Neuronal stem cell (in vitro differentiated cells): ENCODE measurements at regions not wholly inside any gene's neighbourhood (a gene's known extent, or its start where the extent isn't known, plus 50 kb on each side); places are given as distances from the start of the nearest gene placed in this dataset.
A peak's percentile ranks its signal among the peaks of the same experiment; 100 is the strongest.

ENCODE experiments used
- DNase-seq: peaks from one replicate; pipeline ENCODE4 v3.0.0-alpha.2; 2013; ENCODE audit warnings: low spot score
- H2AFZ ChIP-seq: one replicate; pipeline ENCODE4 v1.6.1; 2013; ENCODE audit warnings: mild to moderate bottlenecking, low read length, inconsistent platforms
- H2AK5ac ChIP-seq: 2 replicates; pipeline ENCODE4 v1.6.1; 2013; ENCODE audit warnings: low read depth, mild to moderate bottlenecking, inconsistent platforms, low read length, moderate library complexity, mixed read lengths
- H2BK120ac ChIP-seq: 2 replicates; pipeline ENCODE4 v1.6.1; 2013; ENCODE audit warnings: low read depth, mild to moderate bottlenecking, inconsistent platforms, low read length, moderate library complexity, mixed read lengths
- H2BK12ac ChIP-seq: one replicate; pipeline ENCODE4 v1.6.1; 2013; ENCODE audit warnings: low read length, inconsistent platforms
- H2BK15ac ChIP-seq: 2 replicates; pipeline ENCODE4 v1.6.1; 2013; ENCODE audit warnings: mild to moderate bottlenecking, low read length, inconsistent platforms, mixed read lengths
- H2BK5ac ChIP-seq: one replicate; pipeline ENCODE4 v1.6.1; 2013; ENCODE audit warnings: inconsistent platforms, mild to moderate bottlenecking, low read length, moderate library complexity
- H3K14ac ChIP-seq: one replicate; pipeline ENCODE4 v1.6.1; 2013; ENCODE audit warnings: low read length, inconsistent platforms
- H3K18ac ChIP-seq: 2 replicates; pipeline ENCODE4 v1.6.1; 2013; ENCODE audit warnings: low read length, inconsistent platforms
- H3K23ac ChIP-seq: 2 replicates; pipeline ENCODE4 v1.6.1; 2013; ENCODE audit warnings: low read depth, mild to moderate bottlenecking, mixed read lengths, low read length, inconsistent platforms; ENCODE audit not compliant: poor library complexity
- H3K27ac ChIP-seq: replicated peaks from 3 replicates; pipeline ENCODE4 v1.5.1; 2013; ENCODE audit warnings: low read length, inconsistent platforms
- H3K27me3 ChIP-seq, 3 experiments: 2 replicates each; pipeline ENCODE4 v1.6.1; 2013; ENCODE audit warnings: low read length in 3 of 3, mild to moderate bottlenecking in 2 of 3, inconsistent platforms in 1 of 3, low read depth in 1 of 3, mixed read lengths in 1 of 3, moderate library complexity in 1 of 3; ENCODE audit not compliant: control insufficient read depth in 3 of 3, insufficient read depth in 3 of 3
- H3K36me3 ChIP-seq, 2 donors: replicated peaks in 1 of 2; 2 replicates each; pipeline ENCODE4 v1.6.1; 2013; ENCODE audit warnings: low read length in 2 of 2; ENCODE audit not compliant: control insufficient read depth in 2 of 2, insufficient read depth in 2 of 2
- H3K4ac ChIP-seq: 2 replicates; pipeline ENCODE4 v1.6.1; 2013; ENCODE audit warnings: inconsistent platforms, mild to moderate bottlenecking, low read length, moderate library complexity
- H3K4me1 ChIP-seq, 2 donors: 1 replicate in 1 of 2; 2 replicates in 1 of 2; pipeline ENCODE4 v1.6.1; 2013; ENCODE audit warnings: low read length in 2 of 2, low read depth in 1 of 2; ENCODE audit not compliant: control insufficient read depth in 2 of 2, insufficient read depth in 1 of 2
- H3K4me2 ChIP-seq: one replicate; pipeline ENCODE4 v1.6.1; 2013; ENCODE audit warnings: mild to moderate bottlenecking, low read length, inconsistent platforms; ENCODE audit not compliant: insufficient read depth, poor library complexity, severe bottlenecking
- H3K4me3 ChIP-seq, 2 donors: 2 replicates each; pipeline ENCODE4 v1.5.1; 2013; ENCODE audit warnings: low read length in 2 of 2, mild to moderate bottlenecking in 2 of 2, inconsistent platforms in 1 of 2, moderate library complexity in 1 of 2
- H3K79me1 ChIP-seq: one replicate; pipeline ENCODE4 v1.6.1; 2013; ENCODE audit warnings: low read depth, mild to moderate bottlenecking, inconsistent platforms, low read length, moderate library complexity
- H3K9ac ChIP-seq: one replicate; pipeline ENCODE4 v1.6.1; 2013; ENCODE audit warnings: mild to moderate bottlenecking, low read depth, low read length, inconsistent platforms; ENCODE audit not compliant: poor library complexity
- H3K9me3 ChIP-seq, 2 donors: replicated peaks in 1 of 2; 2 replicates each; pipeline versions ENCODE3 to v1.6.1; 2013; ENCODE audit warnings: low read length in 2 of 2, mild to moderate bottlenecking in 2 of 2, inconsistent platforms in 1 of 2, low read depth in 1 of 2, mixed read lengths in 1 of 2, moderate library complexity in 1 of 2; ENCODE audit not compliant: control insufficient read depth in 2 of 2, insufficient read depth in 1 of 2
- H4K8ac ChIP-seq: one replicate; pipeline ENCODE4 v1.6.1; 2013; ENCODE audit warnings: low read depth, mild to moderate bottlenecking, inconsistent platforms, low read length, moderate library complexity
- H4K91ac ChIP-seq: one replicate; pipeline ENCODE4 v1.6.1; 2013; ENCODE audit warnings: low read length, low read depth, mild to moderate bottlenecking, inconsistent platforms; ENCODE audit not compliant: poor library complexity
- WGBS, 2 donors: extraction: QIAGEN DNeasy Blood & Tissue Kit; methylation state at CpG; one replicate each; pipeline ENCODE4 v1.1.7; 2013; ENCODE audit warnings: missing lambda C conversion rate in 2 of 2, mixed read lengths in 1 of 2; ENCODE audit not compliant: insufficient read length in 2 of 2, insufficient replicate concordance in 1 of 2; ENCODE audit errors: extremely low coverage in 2 of 2; 5-methylcytosine and 5-hydroxymethylcytosine counted together

GRCh38 chr21:38183961-38184360 is 72.8 kb upstream of the KCNJ15 start:
- Histone ChIP-seq H2BK120ac (no peak overlapping the region), H3K9me3 (peaks cover 0 to 2% of the 10 kb centered on the region in 2 donors)
- WGBS, 2 donors = no CpG with 5 or more reads among the region's 1 CpG

DNA sequence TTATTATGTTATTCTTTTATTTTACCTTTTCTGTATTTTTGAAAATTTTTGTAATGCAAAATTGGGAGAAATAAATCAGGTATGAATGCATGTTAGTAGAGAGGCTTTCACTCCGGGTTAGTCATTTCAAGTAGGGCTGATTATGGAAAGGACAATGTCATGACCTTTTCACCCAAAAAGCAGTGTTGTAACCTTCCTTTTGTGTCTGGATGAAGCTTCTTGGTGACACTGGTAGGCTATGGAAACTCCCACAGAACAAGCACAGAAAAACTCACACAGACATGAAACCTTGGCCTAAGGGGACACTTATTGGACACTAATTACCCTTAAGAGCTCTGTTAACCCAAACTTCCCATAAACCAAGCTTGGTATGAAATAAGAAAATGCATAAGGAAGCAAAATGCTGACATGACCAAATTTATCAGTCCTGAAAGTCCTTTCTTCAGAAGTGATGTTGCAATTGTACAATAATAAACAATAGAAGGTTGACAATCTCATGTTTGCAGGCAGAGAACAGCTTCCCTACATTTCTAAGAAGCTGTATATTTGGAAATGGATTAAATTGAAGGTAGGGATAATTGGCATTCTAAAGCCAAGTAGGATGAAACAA is 70.0 kb upstream of the KCNJ15 start:
- Histone ChIP-seq H3K14ac (no peak overlapping the region), H2AK5ac (no peak overlapping the region), H2BK5ac (no peak overlapping the region), H2BK120ac (no peak overlapping the region), H4K8ac (no peak overlapping the region), H3K4me1 (no peaks in the 10 kb centered on the region), H2BK12ac (no peak overlapping the region), H3K4me3 (no peak overlapping the region), H3K9me3 (no peaks in the 10 kb centered on the region), H3K79me1 (no peaks in the 10 kb centered on the region), H2BK15ac (no peak overlapping the region), H3K4me2 (no peak overlapping the region), H3K27ac (no peak overlapping the region), H3K27me3 (no peaks in the 10 kb centered on the region), H2AFZ (no peak overlapping the region), H3K36me3 (no peaks in the 10 kb centered on the region), H3K18ac (no peak overlapping the region), H4K91ac (no peak overlapping the region), H3K9ac (no peak overlapping the region), H3K4ac (no peak overlapping the region), H3K23ac (no peak overlapping the region)
- no CpG with 5 or more reads among the region's 1 CpG for WGBS, 2 donors
- DNase-seq = no peak

More at GRCh38 chr21:38183961-38184360, 72.8 kb upstream of the KCNJ15 start:
- Histone ChIP-seq H3K79me1 (no peaks in the 10 kb centered on the region), H4K91ac (no peak overlapping the region), H3K4me3 (no peak overlapping the region), H3K9ac (no peak overlapping the region), H2BK5ac (no peak overlapping the region), H3K14ac (no peak overlapping the region), H2BK15ac (no peak overlapping the region), H3K18ac (no peak overlapping the region), H3K27ac (no peak overlapping the region), H3K27me3 (no peaks in the 10 kb centered on the region), H2AFZ (no peak overlapping the region), H3K4me1 (peaks cover 0 to 2% of the 10 kb centered on the region in 2 donors), H3K23ac (no peak overlapping the region), H4K8ac (no peak overlapping the region), H2AK5ac (no peak overlapping the region), H3K4ac (no peak overlapping the region), H3K36me3 (no peaks in the 10 kb centered on the region), H3K4me2 (no peak overlapping the region), H2BK12ac (no peak overlapping the region)
- no peak for DNase-seq

GRCh38 chr21:38188037-38188436 is 68.8 kb upstream of the KCNJ15 start:
- Histone ChIP-seq H3K4ac (no peak overlapping the region), H2BK15ac (no peak overlapping the region), H3K9me3 (no peaks in the 10 kb centered on the region), H4K8ac (no peak overlapping the region), H2BK5ac (no peak overlapping the region), H3K27ac (no peak overlapping the region), H2BK12ac (no peak overlapping the region), H3K14ac (no peak overlapping the region), H3K36me3 (no peaks in the 10 kb centered on the region), H4K91ac (no peak overlapping the region), H3K9ac (no peak overlapping the region), H2AK5ac (no peak overlapping the region), H3K4me2 (no peak overlapping the region), H3K18ac (no peak overlapping the region), H3K27me3 (no peaks in the 10 kb centered on the region), H3K4me3 (no peak overlapping the region), H2AFZ (no peak overlapping the region), H3K23ac (no peak overlapping the region), H3K4me1 (no peaks in the 10 kb centered on the region), H2BK120ac (no peak overlapping the region), H3K79me1 (no peaks in the 10 kb centered on the region)
- no CpG with 5 or more reads among the region's 1 CpG for WGBS, 2 donors
- DNase-seq = no peak

GRCh38 chr21:38196036-38196435 is 60.8 kb upstream of the KCNJ15 start:
- peaks cover 0 to 5% of the 10 kb centered on the region in 2 donors for H3K9me3 ChIP-seq
- peak overlapping the region; percentile 1 for H2AFZ ChIP-seq

More at GRCh38 chr21:38196036-38196435, 60.8 kb upstream of the KCNJ15 start:
- no peak overlapping the region for H2BK15ac ChIP-seq
- no peak overlapping the region for H3K4ac ChIP-seq
- H4K8ac ChIP-seq = no peak overlapping the region
- H2BK5ac ChIP-seq = peak overlapping the region; percentile 60
- DNase-seq = no peak
- no peak overlapping the region for H4K91ac ChIP-seq
- H3K18ac ChIP-seq = peak overlapping the region; percentile 57
- no peak overlapping the region for H3K9ac ChIP-seq
- H3K14ac ChIP-seq = no peak overlapping the region
- H3K4me1 ChIP-seq = no peaks in the 10 kb centered on the region
- H3K27me3 ChIP-seq = no peaks in the 10 kb centered on the region
- H3K23ac ChIP-seq = no peak overlapping the region
- H3K36me3 ChIP-seq = no peaks in the 10 kb centered on the region
- no peak overlapping the region for H2BK120ac ChIP-seq
- peak overlapping the region; percentile 63 for H2AK5ac ChIP-seq
- no peak overlapping the region for H3K4me2 ChIP-seq
- H2BK12ac ChIP-seq = no peak overlapping the region
- H3K27ac ChIP-seq = no peak overlapping the region
- H3K4me3 ChIP-seq = no peak overlapping the region
- no CpG with 5 or more reads among the region's 2 CpGs for WGBS, 2 donors
- H3K79me1 ChIP-seq = no peaks in the 10 kb centered on the region
